ENCODE measurements at regions not wholly inside any gene's neighbourhood (a gene's known extent, or its start where the extent isn't known, plus 50 kb on each side); places are given as distances from the start of the nearest gene placed in this dataset.

DNA sequence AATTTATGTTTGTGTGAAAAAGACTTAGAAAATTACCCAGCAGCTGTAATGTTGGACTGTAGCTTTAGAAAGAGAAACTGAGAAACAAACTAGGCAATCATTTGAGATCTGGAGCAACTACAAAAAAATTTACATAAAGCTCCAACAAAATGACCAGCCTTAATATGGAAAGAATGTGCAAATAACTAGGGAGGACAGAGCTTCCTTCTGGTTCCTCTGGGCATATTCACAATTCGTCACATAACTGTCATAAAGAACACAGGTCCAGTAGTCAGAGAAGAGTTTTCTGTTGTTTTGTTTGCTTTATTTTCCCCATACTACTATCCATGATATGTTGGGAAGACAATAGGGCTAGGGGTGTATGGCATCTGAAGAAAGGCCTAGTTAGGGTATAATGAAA lies 416.8 kb upstream of the DSEL start:
- no peak for DNase-seq
- Histone ChIP-seq H3K9me3 (replicated peaks) (no peaks in the 10 kb centered on the region), H3K27me3 (no peaks in the 10 kb centered on the region)

DNA sequence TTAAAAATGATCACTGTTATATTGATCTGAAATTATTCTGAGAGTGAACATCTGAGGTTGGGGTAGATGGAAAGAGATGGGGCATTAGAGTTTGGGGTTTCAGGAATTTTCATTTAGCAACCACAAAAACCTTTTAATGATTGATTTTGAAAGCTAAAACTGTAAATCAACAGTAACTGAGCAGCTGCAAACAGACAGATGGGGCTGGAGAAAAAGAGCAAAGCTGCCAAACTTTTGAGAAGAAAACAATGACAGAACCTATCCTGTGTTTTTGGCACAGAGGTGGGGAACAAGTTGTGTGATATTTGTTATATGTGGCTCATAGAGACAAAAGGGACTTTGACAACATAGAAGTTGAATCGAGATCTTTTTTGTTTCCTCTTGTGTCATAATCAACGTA lies 415.8 kb upstream of the DSEL start:
- no peaks in the 10 kb centered on the region for H3K9me3 ChIP-seq (replicated peaks)
- H3K4me3 ChIP-seq, result no peak overlapping the region
- H3K36me3 ChIP-seq, result no peaks in the 10 kb centered on the region
- peak; percentile 12 to 55 for DNase-seq
- no peak overlapping the region for H3K27ac ChIP-seq
- no peaks in the 10 kb centered on the region for H3K27me3 ChIP-seq
- peaks cover 5% of the 10 kb centered on the region for H3K4me1 ChIP-seq

More for the DNA sequence above, 416.8 kb upstream of the DSEL start:
- Histone ChIP-seq H3K4me1 (peaks cover 5% of the 10 kb centered on the region), H3K4me3 (no peak overlapping the region), H3K27ac (no peak overlapping the region), H3K36me3 (no peaks in the 10 kb centered on the region)

DNA sequence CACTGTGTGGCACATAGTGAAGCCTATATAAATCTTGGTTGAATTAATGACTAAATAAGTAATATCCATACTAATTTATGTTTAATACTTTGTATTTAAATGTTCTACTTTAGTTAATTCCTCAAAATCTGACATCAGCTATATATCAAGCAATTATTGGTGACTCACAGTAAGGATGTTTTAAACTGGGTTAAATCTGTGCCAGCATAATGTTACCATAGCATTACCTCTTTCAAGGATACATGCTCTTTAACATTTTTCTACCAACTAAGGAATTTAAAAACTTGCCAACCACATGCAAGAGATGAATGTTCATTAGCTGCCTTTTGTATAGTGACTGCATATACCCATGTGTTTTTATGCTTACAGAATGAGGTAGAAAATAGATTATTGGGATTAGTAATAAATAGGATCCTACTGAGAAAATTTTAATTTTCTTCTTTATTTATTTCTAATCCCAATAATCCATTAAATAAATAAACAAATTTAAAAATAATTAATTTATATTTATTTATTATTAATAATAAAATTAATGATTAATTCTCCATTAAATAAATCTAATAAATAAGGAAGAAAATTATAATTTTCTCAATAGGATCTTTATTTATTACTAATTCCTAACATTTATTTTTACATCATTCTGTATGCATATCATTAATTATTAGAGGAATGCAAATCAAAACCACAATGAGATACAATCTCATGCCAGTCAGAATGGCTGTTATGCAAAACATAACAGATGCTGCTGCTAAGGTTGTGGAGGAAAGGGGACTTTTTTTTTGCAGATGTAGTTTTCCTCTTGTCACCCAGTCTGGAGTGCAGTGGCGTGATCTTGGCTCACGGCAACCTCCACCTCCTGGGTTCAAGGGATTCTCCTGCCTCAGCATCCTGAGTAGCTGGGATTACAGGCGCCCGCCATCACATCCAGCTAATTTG lies 410.7 kb upstream of the DSEL start:
- Histone ChIP-seq H3K27me3 (no peaks in the 10 kb centered on the region), H3K9me3 (replicated peaks) (no peaks in the 10 kb centered on the region), H3K4me1 (peaks cover 3% of the 10 kb centered on the region; the same call in 1 of the 2 replicates), H3K27ac (no peak overlapping the region), H3K4me3 (no peak overlapping the region), H3K36me3 (no peaks in the 10 kb centered on the region)
- DNase-seq, result no peak

DNA sequence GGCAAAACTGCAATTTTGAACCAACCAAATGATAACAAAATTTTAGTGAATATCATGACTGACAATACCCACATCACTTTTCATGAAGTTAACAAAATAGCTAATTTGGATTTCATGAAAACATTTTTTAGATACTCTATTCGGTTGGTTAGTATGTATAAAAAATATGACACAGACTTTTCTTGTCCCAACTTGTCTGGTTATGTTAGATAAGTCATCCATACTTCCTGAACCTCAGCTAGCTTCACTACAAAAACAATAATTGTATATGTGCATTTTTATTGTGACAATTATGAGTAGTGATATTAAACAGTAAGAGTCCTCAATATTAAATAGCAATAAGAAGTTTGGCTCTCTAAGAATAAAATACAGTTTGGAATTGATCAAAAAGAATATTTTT lies 408.1 kb upstream of the DSEL start:
- no peak overlapping the region for H3K27ac ChIP-seq
- no peaks in the 10 kb centered on the region for H3K4me1 ChIP-seq
- DNase-seq, result no peak
- no peaks in the 10 kb centered on the region for H3K9me3 ChIP-seq (replicated peaks)
- no peak overlapping the region for H3K4me3 ChIP-seq
- no peaks in the 10 kb centered on the region for H3K36me3 ChIP-seq
- H3K27me3 ChIP-seq, result no peaks in the 10 kb centered on the region

DNA sequence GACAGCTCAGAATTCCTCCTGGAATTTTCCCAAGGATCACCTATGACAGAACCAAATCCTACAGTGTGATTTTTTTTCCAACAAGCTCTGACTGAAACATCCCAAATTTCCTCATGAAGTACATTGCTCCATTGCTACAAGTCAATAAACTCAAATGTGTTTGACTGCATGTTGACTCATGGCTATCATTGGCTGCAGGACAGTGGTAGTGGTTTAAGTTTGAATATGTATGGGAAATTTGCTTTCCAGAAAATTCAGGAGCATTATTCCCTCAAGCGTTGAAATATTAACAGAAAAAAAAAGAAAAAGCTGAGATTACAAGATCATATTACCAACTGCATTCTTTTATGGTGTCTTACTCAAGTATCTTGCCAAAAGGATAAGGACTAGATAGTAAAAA lies 402.8 kb upstream of the DSEL start:
- H3K4me1 ChIP-seq, result no peaks in the 10 kb centered on the region
- DNase-seq, result no peak
- no peaks in the 10 kb centered on the region for H3K9me3 ChIP-seq (replicated peaks)
- H3K27me3 ChIP-seq, result no peaks in the 10 kb centered on the region
- no peaks in the 10 kb centered on the region for H3K36me3 ChIP-seq
- H3K4me3 ChIP-seq, result no peak overlapping the region
- H3K27ac ChIP-seq, result no peak overlapping the region

DNA sequence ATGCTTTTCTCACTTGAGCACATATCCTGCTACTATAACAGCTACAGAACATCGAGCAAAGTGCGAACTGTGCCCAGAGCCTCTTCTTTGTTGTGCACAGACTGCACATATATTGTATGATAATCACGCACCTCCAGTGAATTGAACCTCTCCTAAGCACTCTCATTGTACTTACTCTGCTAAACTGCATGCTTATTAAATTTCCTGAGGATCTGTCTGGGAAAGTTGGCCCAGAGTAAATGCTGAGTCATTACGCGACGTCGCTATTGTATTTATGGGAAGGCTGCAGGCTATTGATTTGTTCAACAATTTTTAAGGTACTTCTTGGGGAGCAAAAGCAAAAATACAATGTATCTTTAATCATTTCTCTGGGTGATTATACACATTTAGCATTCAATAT lies 399.6 kb upstream of the DSEL start:
- H3K4me3 ChIP-seq, result no peak overlapping the region
- no peak for DNase-seq
- no peaks in the 10 kb centered on the region for H3K27me3 ChIP-seq
- no peaks in the 10 kb centered on the region for H3K9me3 ChIP-seq (replicated peaks)
- H3K4me1 ChIP-seq, result no peaks in the 10 kb centered on the region
- no peaks in the 10 kb centered on the region for H3K36me3 ChIP-seq
- H3K27ac ChIP-seq, result no peak overlapping the region

DNA sequence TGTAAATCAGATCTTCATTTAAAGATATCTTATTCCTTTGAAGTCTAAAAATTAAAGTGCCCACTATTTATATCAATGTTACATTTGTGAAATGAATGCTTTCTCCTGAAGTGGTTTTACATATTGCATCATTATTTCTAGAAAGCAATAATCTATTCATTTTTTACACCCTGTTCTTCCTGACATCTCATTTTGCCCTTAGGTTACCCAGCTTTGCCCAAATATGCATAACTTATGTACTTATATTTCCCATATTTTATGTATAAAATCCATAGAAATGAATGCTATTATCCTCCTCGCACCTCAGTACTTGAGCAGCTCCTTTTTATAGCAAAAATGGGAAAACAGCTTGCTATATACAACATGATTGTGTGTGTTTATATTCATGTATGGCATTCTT lies 396.5 kb upstream of the DSEL start:
- no peak overlapping the region for H3K4me3 ChIP-seq
- no peaks in the 10 kb centered on the region for H3K4me1 ChIP-seq
- H3K36me3 ChIP-seq, result no peaks in the 10 kb centered on the region
- H3K27ac ChIP-seq, result no peak overlapping the region
- no peak for DNase-seq
- no peaks in the 10 kb centered on the region for H3K9me3 ChIP-seq (replicated peaks)
- H3K27me3 ChIP-seq, result no peaks in the 10 kb centered on the region

DNA sequence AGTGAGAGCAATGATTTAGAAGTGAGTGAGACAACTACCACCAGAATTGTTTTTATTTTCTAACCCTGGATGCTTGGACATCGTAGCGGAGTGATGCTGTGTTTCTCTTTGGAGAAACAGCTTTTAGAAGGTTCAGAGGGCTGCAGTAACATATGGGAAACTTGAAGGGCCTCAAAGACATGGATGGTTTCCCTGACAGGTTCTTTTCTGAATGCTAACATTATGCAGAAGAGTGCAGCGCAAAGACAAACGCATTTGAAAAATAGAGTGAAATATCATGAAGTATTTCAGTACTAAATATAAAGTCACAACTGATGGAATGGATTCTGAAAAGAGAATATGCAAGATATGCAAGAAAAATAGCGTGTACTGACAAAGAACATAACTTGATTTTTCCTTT lies 385.1 kb upstream of the DSEL start:
- no peaks in the 10 kb centered on the region for H3K4me1 ChIP-seq
- no peak overlapping the region for H3K4me3 ChIP-seq
- no peak overlapping the region for H3K27ac ChIP-seq

DNA sequence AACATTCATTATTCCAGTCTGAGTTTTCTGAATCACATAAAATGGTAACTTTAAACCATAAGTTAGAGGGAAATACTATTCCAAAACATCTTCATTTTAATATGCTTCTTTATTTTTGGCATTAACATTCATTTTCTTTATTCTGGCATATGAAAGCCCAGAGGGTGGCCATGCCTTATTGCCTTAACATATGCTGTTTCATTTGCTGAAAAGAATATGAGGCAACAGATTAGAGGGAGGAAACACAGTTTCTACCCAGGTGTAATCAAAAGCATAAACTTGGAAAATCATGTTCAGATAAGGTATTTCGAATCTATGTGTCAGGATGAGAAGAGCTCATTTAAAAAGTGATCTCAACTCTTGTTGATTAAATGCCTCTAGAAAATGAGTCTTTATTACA lies 379.9 kb upstream of the DSEL start:
- no peaks in the 10 kb centered on the region for H3K4me1 ChIP-seq
- no peaks in the 10 kb centered on the region for H3K9me3 ChIP-seq (replicated peaks)
- no peaks in the 10 kb centered on the region for H3K36me3 ChIP-seq
- H3K4me3 ChIP-seq, result no peak overlapping the region
- no peaks in the 10 kb centered on the region for H3K27me3 ChIP-seq
- H3K27ac ChIP-seq, result no peak overlapping the region
- DNase-seq, result no peak

More for the DNA sequence above, 385.1 kb upstream of the DSEL start:
- Histone ChIP-seq H3K27me3 (no peaks in the 10 kb centered on the region), H3K9me3 (replicated peaks) (no peaks in the 10 kb centered on the region), H3K36me3 (no peaks in the 10 kb centered on the region)
- no peak for DNase-seq

DNA sequence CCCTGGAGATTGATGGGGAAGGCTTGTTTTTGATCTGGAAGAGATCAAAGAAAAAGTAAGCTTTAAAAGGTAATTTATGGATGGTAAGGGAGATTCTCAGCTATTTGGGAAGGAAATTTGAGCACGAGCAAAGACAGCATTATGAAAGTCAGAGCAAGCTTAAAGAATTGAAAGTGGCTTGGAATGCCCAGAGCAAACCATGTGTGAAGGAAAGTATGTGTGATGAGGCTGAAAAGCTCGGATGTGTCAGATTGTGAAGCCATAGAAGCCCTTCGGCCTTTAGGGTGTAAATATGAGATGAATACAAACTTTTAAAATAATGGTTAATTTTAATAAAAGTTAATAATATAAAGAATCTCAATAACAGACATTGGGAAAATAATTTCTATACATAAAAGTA lies 377.4 kb upstream of the DSEL start:
- H3K4me3 ChIP-seq, result no peak overlapping the region
- H3K4me1 ChIP-seq, result no peaks in the 10 kb centered on the region
- no peaks in the 10 kb centered on the region for H3K9me3 ChIP-seq (replicated peaks)
- no peak for DNase-seq
- no peaks in the 10 kb centered on the region for H3K27me3 ChIP-seq
- no peak overlapping the region for H3K27ac ChIP-seq
- H3K36me3 ChIP-seq, result no peaks in the 10 kb centered on the region

DNA sequence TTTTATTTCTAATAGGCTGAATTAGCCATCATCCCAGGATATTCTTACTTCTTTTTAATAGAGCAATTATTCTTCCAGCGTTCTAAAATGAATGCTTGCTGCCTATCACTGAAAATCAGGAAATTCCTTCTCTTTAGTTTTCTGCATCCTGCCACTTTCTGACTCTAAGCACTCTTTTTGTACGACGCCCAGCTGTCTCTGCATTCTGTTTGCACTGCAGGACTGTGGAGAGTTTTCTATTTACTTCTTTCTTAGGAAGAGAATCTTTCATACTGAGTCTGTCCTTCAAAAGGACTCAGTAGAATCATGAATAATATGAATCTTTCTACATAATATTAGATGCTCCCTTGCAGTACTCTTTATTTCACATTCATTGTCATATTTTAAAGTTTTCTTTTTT lies 360.4 kb upstream of the DSEL start:
- peak in 1 of 2 experiments; percentile 2 for DNase-seq
- no peak overlapping the region for H3K27ac ChIP-seq

DNA sequence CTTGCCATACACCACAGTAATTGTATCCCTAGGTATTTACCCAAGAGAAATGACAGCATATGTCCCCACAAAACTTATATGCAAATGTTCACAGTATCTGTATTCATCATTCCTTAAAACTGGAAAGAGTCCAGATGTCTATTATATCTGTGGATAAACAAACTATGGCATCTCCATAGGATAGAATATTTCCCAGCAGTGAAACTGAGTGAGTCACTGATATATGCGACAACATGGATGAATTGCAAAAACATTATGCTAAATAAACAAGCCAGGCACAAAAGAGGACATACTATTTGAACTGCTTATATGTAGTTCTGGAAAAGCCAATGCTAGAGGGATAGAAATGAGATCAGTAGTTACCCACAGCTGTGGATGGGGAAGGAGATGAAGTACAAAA lies 359.4 kb upstream of the DSEL start:
- no peak overlapping the region for H3K27ac ChIP-seq
- no peak overlapping the region for H3K4me3 ChIP-seq
- H3K9me3 ChIP-seq (replicated peaks), result no peaks in the 10 kb centered on the region
- H3K36me3 ChIP-seq, result no peaks in the 10 kb centered on the region
- no peaks in the 10 kb centered on the region for H3K27me3 ChIP-seq
- no peaks in the 10 kb centered on the region for H3K4me1 ChIP-seq
- no peak for DNase-seq

More for the DNA sequence above, 360.4 kb upstream of the DSEL start:
- no peaks in the 10 kb centered on the region for H3K36me3 ChIP-seq
- H3K4me1 ChIP-seq, result no peaks in the 10 kb centered on the region
- no peaks in the 10 kb centered on the region for H3K27me3 ChIP-seq
- no peak overlapping the region for H3K4me3 ChIP-seq
- H3K9me3 ChIP-seq (replicated peaks), result no peaks in the 10 kb centered on the region

DNA sequence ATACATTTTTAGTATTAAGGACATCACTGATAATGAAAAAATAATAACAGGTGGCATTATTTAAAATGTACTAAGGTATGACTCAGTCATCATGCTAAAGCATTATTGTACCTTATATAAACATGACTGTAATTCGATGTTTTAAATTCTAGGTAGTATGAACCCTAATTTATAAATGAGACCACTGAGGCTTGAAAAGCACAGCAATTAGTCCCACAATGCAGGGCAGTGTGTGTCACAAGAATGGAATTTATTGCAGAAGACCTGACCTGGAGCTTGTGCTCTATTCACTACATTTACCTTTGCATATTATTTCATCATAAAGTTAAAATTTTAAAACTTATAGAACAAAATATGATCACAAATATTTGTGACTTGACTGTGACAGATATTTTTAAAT lies 358.5 kb upstream of the DSEL start:
- no peaks in the 10 kb centered on the region for H3K9me3 ChIP-seq (replicated peaks)
- no peak for DNase-seq

DNA sequence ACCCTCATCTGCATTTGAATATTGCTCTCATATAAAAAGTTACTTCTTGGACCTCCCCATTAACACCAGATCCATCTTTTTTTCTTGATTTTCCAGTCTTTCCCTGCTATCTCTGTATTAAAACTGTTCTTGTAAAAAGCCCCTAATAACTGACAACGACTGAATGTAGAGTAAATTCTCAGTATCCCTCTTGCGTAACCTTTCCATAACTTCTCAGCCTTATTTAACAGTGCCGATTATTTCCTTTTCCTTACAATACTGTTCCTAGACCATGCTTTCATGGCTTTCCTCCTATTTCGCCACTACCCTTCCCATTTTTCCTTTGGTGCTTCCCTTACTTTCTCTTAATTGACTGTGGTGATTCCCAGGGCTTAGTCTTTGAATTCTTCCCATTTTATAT lies 348.9 kb upstream of the DSEL start:
- Histone ChIP-seq H3K27ac (no peak overlapping the region), H3K4me3 (no peak overlapping the region), H3K36me3 (no peaks in the 10 kb centered on the region), H3K27me3 (no peaks in the 10 kb centered on the region), H3K9me3 (replicated peaks) (0 out of 2 replicates have a peak, but pooled peaks cover 3% of the 10 kb centered on the region), H3K4me1 (no peaks in the 10 kb centered on the region)
- no peak for DNase-seq

More for the DNA sequence above, 358.5 kb upstream of the DSEL start:
- H3K27me3 ChIP-seq, result no peaks in the 10 kb centered on the region
- H3K4me3 ChIP-seq, result no peak overlapping the region
- no peaks in the 10 kb centered on the region for H3K4me1 ChIP-seq
- H3K36me3 ChIP-seq, result no peaks in the 10 kb centered on the region
- no peak overlapping the region for H3K27ac ChIP-seq

DNA sequence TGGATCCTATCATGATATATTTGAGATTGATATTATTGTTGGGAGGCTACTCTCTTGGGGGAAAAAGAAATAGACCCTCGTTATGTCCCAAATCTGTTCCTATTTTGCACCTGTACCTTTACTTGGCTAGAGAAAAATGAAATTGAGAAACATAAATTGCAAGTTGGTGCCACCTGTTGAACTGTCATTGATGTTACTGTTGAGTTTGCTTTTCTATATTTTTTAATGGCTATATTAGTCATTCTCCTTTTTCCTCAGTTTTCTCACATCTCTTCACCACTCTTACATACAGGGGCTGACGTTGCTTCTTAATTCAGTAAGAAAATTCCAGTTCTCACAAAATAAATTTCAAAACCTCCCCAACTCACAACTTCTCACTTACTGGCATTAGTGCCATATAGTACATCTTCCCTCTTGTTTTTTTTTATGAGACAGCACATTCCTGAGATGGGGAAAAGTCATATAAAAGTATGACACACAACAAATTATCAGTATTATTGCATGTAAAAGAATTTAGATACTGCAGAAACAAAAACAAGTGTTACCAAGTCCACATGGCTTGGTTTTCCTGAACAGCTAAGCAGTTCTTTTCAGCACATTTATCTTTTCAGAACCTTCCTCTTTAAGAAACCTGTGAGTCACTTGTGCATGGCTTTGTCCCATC lies 348.3 kb upstream of the DSEL start:
- Histone ChIP-seq H3K4me3 (no peak overlapping the region), H3K9me3 (replicated peaks) (0 out of 2 replicates have a peak, but pooled peaks cover 3% of the 10 kb centered on the region), H3K27me3 (no peaks in the 10 kb centered on the region), H3K36me3 (no peaks in the 10 kb centered on the region), H3K4me1 (no peaks in the 10 kb centered on the region), H3K27ac (no peak overlapping the region)
- DNase-seq, result no peak
